Chondrocyte (in vitro differentiated cells): ENCODE measurements at regions not wholly inside any gene's neighbourhood (a gene's known extent, or its start where the extent isn't known, plus 50 kb on each side); places are given as distances from the start of the nearest gene placed in this dataset.

Experiments used
- DNase-seq: peaks from one replicate; pipeline ENCODE4 v3.0.0; 2021; ENCODE audit warnings: mixed read lengths, low spot score
- H3K27ac Mint-ChIP-seq: one replicate; pipeline ENCODE4 v1.8.0; 2021; ENCODE audit warnings: mild to moderate bottlenecking, moderate library complexity, mixed read lengths; ENCODE audit not compliant: unreplicated experiment
- H3K27me3 Mint-ChIP-seq: 2 replicates; pipeline ENCODE4 v1.8.0; 2021; ENCODE audit warnings: low read depth, mixed read lengths
- H3K36me3 Mint-ChIP-seq: 2 replicates; pipeline ENCODE4 v1.8.0; 2021; ENCODE audit warnings: low read depth, mixed read lengths
- H3K4me1 Mint-ChIP-seq: 2 replicates; pipeline ENCODE4 v1.8.0; 2021; ENCODE audit warnings: low read depth, mild to moderate bottlenecking, mixed read lengths
- H3K4me3 Mint-ChIP-seq: one replicate; pipeline ENCODE4 v1.8.0; 2021; ENCODE audit warnings: mild to moderate bottlenecking, moderate library complexity, mixed read lengths; ENCODE audit not compliant: unreplicated experiment
- H3K9me3 Mint-ChIP-seq: 2 replicates; pipeline ENCODE4 v1.8.0; 2021; ENCODE audit warnings: low read depth, mixed read lengths
- TF ChIP-seq, protein P1 (sequence below): fragments of 200-600 bp; sonication (generic); IDR thresholded peaks from 2 replicates; pipeline ENCODE4 v1.5.0; 2021; ENCODE audit warnings: antibody characterized with exemption, mild to moderate bottlenecking, moderate library complexity

- H3K4me3 Mint-ChIP-seq: no peak overlapping the region
- H3K9me3 Mint-ChIP-seq: peaks cover under 1% of the 10 kb centered on the region
- TF ChIP-seq, protein P1, sequence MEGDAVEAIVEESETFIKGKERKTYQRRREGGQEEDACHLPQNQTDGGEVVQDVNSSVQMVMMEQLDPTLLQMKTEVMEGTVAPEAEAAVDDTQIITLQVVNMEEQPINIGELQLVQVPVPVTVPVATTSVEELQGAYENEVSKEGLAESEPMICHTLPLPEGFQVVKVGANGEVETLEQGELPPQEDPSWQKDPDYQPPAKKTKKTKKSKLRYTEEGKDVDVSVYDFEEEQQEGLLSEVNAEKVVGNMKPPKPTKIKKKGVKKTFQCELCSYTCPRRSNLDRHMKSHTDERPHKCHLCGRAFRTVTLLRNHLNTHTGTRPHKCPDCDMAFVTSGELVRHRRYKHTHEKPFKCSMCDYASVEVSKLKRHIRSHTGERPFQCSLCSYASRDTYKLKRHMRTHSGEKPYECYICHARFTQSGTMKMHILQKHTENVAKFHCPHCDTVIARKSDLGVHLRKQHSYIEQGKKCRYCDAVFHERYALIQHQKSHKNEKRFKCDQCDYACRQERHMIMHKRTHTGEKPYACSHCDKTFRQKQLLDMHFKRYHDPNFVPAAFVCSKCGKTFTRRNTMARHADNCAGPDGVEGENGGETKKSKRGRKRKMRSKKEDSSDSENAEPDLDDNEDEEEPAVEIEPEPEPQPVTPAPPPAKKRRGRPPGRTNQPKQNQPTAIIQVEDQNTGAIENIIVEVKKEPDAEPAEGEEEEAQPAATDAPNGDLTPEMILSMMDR: no peak
- no peak for DNase-seq
- H3K27ac Mint-ChIP-seq: no peak overlapping the region
- H3K27me3 Mint-ChIP-seq: peaks cover 39% of the 10 kb centered on the region
- H3K36me3 Mint-ChIP-seq: peaks cover 2% of the 10 kb centered on the region
- peaks cover 9% of the 10 kb centered on the region for H3K4me1 Mint-ChIP-seq
Observed at GRCh38 chr2:16042201-16042700, 101.9 kb downstream of the MYCN start.

DNA sequence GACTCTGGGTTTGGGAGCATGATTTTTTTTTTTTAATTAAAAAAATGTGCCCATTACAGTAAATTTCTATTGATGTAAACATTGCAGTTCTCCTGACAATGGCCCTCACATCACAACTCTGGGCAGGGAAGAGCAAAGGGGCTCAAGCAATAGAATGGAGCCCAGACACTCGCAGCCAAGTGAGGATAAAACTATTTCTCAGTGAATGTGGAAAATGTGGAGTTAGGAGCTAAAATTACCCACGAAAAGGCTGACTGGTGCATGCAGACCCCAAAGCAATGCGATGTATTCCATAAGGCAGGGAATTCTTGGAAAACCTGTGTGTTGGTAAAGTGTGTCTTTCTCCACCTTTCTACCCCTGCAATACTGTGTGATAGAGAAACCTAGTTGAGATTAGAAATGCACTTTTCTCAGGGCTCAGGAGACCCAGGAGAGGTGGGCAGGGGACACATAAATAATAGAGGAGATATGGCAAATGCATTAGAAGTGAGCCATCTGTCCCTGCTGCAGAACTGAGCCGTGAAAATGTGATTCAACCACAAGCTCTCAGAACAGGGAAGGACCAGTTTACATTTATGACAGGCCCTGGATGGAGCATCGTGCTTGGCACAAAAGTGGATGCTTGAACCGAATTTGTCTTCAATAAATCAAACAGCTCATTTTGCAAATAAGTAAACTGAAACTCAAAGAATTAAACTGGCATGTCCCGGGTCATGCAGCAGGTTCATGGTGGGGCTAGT, 100.1 kb downstream of the MYCN start:
- TF ChIP-seq, protein P1: no peak
- Mint-ChIP-seq H3K36me3 (peaks cover 2% of the 10 kb centered on the region), H3K27ac (no peak overlapping the region), H3K9me3 (no peaks in the 10 kb centered on the region), H3K4me1 (peaks cover 9% of the 10 kb centered on the region), H3K27me3 (peaks cover 44% of the 10 kb centered on the region), H3K4me3 (no peak overlapping the region)
- DNase-seq: no peak

GRCh38 chr2:16039823-16040222, 99.5 kb downstream of the MYCN start:
- TF ChIP-seq, protein P1: no peak
- Mint-ChIP-seq H3K9me3 (no peaks in the 10 kb centered on the region), H3K36me3 (peaks cover 2% of the 10 kb centered on the region), H3K4me1 (peaks cover 9% of the 10 kb centered on the region), H3K27ac (no peak overlapping the region), H3K27me3 (peaks cover 44% of the 10 kb centered on the region), H3K4me3 (no peak overlapping the region)
- DNase-seq: no peak

- TF ChIP-seq, protein P1: no peak
Observed at GRCh38 chr2:16039055-16039454, 98.7 kb downstream of the MYCN start.

GRCh38 chr2:16038621-16039020, 98.3 kb downstream of the MYCN start:
- DNase-seq: no peak
- Mint-ChIP-seq H3K36me3 (peaks cover 2% of the 10 kb centered on the region), H3K27me3 (peaks cover 44% of the 10 kb centered on the region), H3K9me3 (no peaks in the 10 kb centered on the region), H3K4me3 (no peak overlapping the region), H3K27ac (no peak overlapping the region), H3K4me1 (peaks cover 9% of the 10 kb centered on the region)
- TF ChIP-seq, protein P1: no peak

More at GRCh38 chr2:16039055-16039454, 98.7 kb downstream of the MYCN start:
- Mint-ChIP-seq H3K4me3 (no peak overlapping the region), H3K36me3 (peaks cover 2% of the 10 kb centered on the region), H3K27ac (no peak overlapping the region), H3K27me3 (peaks cover 44% of the 10 kb centered on the region), H3K4me1 (peaks cover 9% of the 10 kb centered on the region), H3K9me3 (no peaks in the 10 kb centered on the region)
- DNase-seq: no peak
